Peyer's patch (tissue), 4 donors: ENCODE measurements at regions not wholly inside any gene's neighbourhood (a gene's known extent, or its start where the extent isn't known, plus 50 kb on each side); places are given as distances from the start of the nearest gene placed in this dataset.

Experiments used
- POLR2A ChIP-seq, 2 donors: fragments of 450-650 bp; IDR thresholded peaks; one replicate each; pipeline ENCODE4 v1.5.1; 2017; ENCODE audit warnings: antibody characterized with exemption in 2 of 2, mild to moderate bottlenecking in 2 of 2, moderate library complexity in 2 of 2
- TF ChIP-seq, protein P1 (sequence below), 6 experiments: fragments of 450-650 bp in 4 of 6; fragments of 200-600 bp in 2 of 6; sonication (generic) in 1 of 6; IDR thresholded peaks; one replicate each; pipeline ENCODE4 v1.5.1; 2017 to 2019; ENCODE audit warnings: antibody characterized with exemption in 6 of 6, mild to moderate bottlenecking in 3 of 6, moderate library complexity in 1 of 6

DNA sequence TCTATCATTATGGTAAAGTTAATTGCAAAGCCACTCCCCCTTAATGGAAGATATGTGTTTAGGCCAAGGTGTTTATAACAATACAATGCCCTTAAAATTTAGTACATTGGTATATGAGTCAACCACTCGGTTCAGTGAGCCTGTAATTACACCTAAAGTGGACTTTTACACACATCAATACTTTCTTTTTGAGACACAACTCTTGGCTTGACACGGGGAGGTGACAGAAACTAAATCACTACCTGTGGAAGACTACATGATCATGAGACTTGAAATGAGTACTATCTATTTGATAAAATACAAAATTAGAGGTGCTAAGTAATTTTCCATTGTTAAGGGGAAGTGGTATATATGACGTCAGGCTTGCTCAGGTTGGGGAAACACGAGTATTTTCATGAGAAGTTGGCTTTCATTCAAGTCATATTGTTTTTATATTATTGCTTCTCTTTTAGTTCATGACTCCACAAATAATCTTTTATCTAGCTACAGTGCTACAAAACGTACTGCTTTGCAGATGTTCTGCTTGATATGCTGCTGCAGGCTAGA, 918.3 kb downstream of the ARAP2 start:
- TF ChIP-seq, protein P1, sequence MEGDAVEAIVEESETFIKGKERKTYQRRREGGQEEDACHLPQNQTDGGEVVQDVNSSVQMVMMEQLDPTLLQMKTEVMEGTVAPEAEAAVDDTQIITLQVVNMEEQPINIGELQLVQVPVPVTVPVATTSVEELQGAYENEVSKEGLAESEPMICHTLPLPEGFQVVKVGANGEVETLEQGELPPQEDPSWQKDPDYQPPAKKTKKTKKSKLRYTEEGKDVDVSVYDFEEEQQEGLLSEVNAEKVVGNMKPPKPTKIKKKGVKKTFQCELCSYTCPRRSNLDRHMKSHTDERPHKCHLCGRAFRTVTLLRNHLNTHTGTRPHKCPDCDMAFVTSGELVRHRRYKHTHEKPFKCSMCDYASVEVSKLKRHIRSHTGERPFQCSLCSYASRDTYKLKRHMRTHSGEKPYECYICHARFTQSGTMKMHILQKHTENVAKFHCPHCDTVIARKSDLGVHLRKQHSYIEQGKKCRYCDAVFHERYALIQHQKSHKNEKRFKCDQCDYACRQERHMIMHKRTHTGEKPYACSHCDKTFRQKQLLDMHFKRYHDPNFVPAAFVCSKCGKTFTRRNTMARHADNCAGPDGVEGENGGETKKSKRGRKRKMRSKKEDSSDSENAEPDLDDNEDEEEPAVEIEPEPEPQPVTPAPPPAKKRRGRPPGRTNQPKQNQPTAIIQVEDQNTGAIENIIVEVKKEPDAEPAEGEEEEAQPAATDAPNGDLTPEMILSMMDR (IDR thresholded peaks at IDR 0.05), result no peak
- no peak for TF ChIP-seq POLR2A (IDR thresholded peaks at IDR 0.05)
